HG03432 (cell line): ENCODE measurements at regions not wholly inside any gene's neighbourhood (a gene's known extent, or its start where the extent isn't known, plus 50 kb on each side); places are given as distances from the start of the nearest gene placed in this dataset.

Source experiments
- ATAC-seq: cut with Tn5 transposase; IDR thresholded peaks from one replicate; pipeline ENCODE4 v1.9.1; 2021; ENCODE audit warnings: mild to moderate bottlenecking, moderate library complexity; ENCODE audit not compliant: unreplicated experiment

DNA sequence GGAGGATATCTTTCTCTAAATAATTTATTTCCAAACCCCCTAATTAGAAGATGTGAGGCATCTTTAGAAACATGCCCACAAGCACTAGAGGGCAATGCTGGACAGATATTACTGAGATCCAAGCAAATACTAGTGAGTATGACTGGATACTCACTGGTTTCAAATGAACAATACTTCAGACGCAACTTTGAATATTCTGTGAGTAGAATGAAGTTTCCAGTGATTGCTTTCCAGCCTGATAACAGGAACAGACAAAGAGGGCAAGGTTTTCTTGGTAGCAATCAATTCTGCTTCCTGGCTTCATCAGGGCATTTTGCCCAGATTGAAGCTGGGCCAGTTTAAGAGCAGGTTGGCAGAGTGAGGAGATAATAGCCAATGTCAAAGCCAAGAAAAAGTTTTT is 442.6 kb upstream of the PDZRN3 start:
- ATAC-seq = no peak

- no peak for ATAC-seq
Observed at GRCh38 chr3:74066456-74066855, 441.7 kb upstream of the PDZRN3 start.

DNA sequence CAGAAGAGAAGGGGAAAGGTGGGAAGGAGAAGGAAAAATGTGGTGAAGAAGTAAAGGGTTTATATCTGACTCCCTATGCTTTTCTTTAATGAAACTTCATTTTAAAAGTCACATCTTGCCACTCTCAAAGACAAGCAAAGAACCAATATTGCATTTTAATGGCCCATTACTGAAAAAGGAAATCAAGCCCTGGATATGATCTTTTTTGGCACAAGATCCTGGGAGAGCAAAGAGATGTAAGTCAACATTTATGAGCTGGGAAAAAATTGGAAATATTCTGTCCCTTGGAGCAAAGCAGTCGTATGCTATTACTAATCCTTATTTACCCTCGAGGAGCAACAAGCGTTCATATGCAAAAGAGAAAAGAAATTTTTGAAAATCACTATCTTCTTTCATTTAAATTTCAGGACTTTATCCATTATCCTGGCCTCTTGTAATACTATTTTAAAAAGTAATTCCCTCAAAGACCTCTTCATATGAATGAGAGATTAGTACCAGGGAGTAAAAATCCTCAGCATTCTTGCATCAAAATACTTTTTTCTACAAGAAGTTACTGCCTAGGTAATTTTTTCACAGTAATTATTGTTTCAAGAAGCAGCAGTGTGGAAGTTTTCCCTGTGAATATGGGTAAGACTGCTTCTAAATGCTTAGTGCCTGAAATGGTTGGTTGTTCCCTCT is 435.3 kb upstream of the PDZRN3 start:
- ATAC-seq = no peak

DNA sequence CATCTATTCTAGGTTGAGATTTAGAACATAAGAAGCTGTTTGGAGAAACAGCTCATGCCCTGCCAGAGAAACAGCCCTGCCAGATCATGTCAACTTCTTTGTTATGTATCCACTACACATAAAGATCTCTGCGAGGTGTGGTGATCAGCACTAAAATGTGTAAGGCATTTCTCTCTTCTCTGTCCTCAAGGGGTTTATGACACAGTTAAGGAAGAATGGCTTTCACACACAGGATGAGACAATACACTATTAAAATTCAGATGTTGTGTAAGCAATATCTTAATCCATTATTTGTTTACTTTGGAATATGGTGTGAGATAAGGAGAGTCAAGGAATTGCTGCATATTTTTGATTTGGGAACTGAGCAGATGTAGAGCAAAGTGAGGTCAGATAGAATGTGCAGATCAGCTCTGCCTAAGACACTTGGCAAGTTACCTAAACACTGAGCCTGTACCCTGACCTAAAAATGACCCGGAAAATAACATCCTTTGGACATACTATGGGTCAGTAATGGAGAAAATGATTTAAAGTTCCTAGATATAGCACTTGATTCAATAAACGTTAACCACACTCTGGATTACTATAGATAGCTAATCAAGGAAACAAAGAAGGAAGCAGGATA is 434.7 kb upstream of the PDZRN3 start:
- no peak for ATAC-seq

DNA sequence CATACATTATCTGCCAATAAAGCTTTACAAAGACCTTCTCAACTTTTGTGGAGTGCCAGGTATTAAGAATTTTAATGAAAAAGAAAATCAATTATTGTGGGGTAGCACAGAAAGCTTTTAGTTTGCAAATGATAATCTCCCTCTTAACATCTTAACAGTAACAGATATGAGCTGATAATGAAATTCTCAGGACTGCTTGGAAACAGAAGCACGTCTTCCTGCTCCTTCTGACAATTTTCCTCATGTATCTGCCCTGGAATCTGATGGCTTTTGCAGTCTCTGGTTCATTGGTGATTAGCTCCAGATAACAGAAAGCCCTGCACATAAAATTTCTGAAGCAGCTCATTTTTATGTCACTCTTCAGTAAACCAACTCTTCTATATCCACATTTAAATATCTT is 432.4 kb upstream of the PDZRN3 start:
- no peak for ATAC-seq

DNA sequence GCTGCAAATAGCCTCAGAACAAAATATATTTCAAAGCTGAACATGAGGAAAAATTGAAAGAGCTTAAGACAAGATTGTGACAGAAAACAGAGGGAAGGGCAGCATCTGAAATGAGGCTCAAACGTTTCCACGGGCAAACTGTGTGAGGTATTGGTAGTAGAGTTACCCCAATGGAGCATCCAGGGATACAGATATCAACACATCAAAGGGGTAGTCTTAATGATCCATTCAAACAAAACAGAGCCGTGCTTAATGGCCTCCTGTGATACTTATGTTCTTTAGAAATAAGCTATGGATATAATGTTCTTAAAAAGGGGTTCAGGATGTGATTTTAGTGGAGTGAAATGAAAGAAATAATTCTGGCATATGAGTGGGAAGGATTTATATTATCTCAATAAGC is 430.3 kb upstream of the PDZRN3 start:
- no peak for ATAC-seq

- ATAC-seq = no peak
Observed at GRCh38 chr3:74054566-74054965, 429.8 kb upstream of the PDZRN3 start.

DNA sequence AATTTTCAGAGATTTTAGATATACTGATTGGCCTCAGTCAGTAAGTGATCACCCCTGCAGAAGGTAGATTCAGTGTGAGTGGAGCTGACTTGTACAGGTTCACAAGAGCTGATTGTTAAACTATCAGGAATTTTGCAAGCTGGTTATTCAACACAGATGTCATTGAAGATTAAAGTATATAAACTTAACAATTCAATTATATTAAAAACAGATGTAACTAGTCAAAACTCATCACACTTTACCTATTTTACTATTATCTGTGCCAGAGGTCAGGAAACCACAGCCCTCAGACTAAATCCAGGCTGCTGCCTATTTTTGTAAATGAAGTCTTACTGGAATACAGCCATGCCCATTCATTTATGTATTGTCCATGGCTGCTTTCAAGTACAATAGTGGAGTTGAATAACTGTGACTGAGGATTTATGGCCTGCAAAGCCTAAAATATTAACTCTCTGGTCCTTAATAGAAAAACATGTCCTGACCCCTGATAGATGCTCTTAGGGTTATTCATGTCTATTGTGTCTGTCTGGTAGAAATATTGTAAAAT is 429.3 kb upstream of the PDZRN3 start:
- no peak for ATAC-seq

- no peak for ATAC-seq
Observed at GRCh38 chr3:74049444-74049843, 424.7 kb upstream of the PDZRN3 start.

DNA sequence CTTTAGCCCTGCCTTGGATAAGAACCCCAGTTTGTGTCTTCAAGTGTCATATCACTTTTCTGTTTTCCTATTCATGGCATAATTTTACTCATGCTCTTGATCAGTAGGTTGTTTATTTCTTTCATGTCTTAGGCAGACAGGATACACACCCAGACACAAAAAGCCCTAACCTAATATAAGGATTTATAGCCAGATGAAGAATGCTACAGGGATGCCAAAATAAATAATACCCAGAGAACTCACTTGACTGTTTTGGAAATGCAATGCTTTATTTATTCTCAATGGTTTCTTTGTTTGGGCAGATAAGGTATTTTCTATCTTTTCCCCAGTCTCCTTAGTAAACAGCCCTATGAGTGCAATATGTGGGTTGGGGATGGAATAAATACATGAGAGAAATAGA is 424.0 kb upstream of the PDZRN3 start:
- ATAC-seq = no peak

GRCh38 chr3:74045000-74045399 is 420.3 kb upstream of the PDZRN3 start:
- no peak for ATAC-seq

DNA sequence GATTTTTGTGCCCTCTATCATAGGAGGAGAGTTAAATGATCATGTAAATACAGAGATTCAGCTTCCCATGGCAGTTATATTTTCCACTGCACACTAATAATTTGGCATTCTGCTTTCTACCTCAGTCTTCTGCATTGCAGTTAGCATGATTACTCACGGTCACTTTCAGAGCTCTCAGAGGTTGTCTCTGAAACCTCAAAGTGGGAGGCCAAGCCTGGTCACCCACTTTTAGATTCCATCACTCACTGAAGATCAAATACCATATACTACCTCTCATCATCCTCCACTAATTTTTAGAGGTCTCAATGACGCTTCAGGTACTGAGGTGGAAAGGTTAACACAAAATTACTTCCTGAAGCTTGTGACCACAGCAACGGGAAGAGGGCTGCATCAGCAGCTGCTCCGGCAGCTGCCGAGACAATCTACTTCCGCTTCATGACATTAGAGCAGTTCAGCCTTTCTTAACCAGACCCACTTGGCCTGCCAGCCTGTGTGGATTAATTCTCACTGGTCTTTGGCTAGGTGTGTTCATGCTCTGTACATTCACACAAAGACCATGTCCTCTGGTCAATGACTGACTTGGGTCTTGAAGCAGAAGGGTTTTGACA is 416.4 kb upstream of the PDZRN3 start:
- ATAC-seq = no peak

- no peak for ATAC-seq
Observed at GRCh38 chr3:74039105-74039504, 414.4 kb upstream of the PDZRN3 start.

DNA sequence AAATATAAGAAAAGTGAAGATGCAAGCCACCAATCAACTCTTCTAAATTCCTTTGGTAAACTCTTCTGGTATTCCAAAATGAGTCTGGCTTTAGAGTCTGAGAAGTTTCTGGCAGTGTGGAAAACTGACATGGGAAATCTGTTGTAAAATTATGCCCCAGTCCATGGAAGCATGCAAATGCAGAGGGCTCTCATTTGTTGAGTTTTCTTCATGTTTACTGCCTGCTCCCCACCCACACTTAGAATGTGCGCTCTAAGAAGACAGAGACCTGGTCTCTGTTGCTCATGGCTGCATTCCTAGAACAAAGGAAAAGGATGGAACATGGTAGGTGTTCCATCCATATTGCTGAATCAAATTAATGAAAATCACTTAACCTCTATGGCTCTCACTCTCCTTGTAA is 411.8 kb upstream of the PDZRN3 start:
- ATAC-seq = no peak

GRCh38 chr3:74036102-74036501 is 411.4 kb upstream of the PDZRN3 start:
- no peak for ATAC-seq

GRCh38 chr3:74033806-74034205 is 409.1 kb upstream of the PDZRN3 start:
- ATAC-seq = no peak

- ATAC-seq = no peak
Observed at GRCh38 chr3:74033381-74033780, 408.6 kb upstream of the PDZRN3 start.

- ATAC-seq = no peak
Observed at GRCh38 chr3:74027121-74027520, 402.4 kb upstream of the PDZRN3 start.

- ATAC-seq = no peak
Observed at GRCh38 chr3:74023395-74023794, 398.7 kb upstream of the PDZRN3 start.

- ATAC-seq = no peak
Observed at GRCh38 chr3:74021449-74021848, 396.7 kb upstream of the PDZRN3 start.

DNA sequence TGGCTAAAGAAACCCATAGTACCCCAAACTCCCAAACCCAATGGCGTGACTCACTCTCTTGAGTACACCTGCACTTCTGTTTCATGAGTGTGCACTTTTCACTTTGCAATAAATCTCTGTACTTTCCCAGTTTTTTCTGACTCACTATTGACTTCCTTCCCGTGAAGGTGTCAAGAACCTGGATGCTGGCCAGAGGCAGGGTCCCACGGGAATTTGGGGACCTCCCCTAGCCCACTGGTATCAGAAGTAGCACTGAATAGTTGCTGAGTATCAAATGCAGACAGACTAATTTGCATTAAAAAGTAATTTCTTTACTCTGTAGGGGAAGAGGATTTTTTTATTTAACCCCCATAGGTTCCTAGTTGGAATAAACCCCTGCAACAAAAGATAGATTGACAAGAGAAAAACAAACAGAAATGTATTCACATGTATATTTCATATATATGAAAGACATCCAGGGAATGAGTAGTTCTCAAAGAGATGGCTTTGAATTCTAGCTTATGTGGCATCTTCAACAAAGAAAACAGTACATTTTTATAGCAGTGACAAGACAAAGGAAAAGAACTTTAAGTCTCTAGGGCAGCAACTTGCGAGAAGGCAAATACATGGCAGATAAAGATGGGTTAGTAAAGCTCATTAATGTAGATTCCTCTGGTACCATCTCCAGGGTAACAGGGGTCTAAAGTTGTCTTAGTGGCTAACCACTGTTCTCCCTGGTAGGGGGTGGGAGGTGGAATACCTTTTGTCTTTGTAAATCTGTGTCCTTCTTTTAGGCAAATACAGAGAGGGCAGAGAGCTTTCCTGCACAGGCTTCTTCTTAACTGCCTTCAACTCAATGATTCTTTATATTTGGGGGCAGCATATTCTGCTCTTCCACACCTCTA is 385.5 kb upstream of the PDZRN3 start:
- no peak for ATAC-seq
